CD14-positive monocyte (primary cell): ENCODE measurements at regions not wholly inside any gene's neighbourhood (a gene's known extent, or its start where the extent isn't known, plus 50 kb on each side); places are given as distances from the start of the nearest gene placed in this dataset.

Experiments
- DNase-seq, 3 donors: peaks; one replicate each; pipeline ENCODE4 v3.0.0-alpha.2; 2011 to 2022
- H2AFZ ChIP-seq: 2 replicates; pipeline ENCODE4 v1.6.0; 2012; ENCODE audit warnings: mild to moderate bottlenecking, low read depth, low read length, inconsistent platforms; ENCODE audit not compliant: insufficient read depth, poor library complexity, severe bottlenecking
- H3K27ac ChIP-seq, 2 donors: 1 replicate in 1 of 2; 2 replicates in 1 of 2; pipeline ENCODE4 v1.5.1; 2012 to 2013; ENCODE audit warnings: low read length in 2 of 2, control low read depth in 1 of 2, inconsistent platforms in 1 of 2, low read depth in 1 of 2, mild to moderate bottlenecking in 1 of 2
- H3K27me3 ChIP-seq, 2 donors: one replicate each; pipeline versions ENCODE4 v1.6.0 to v1.6.1; 2011 to 2013; ENCODE audit warnings: low read length in 2 of 2; ENCODE audit not compliant: control insufficient read depth in 2 of 2, insufficient read depth in 2 of 2
- H3K36me3 ChIP-seq, 2 donors: replicated peaks in 1 of 2; 1 replicate in 1 of 2; 2 replicates in 1 of 2; pipeline versions ENCODE4 v1.5.1 to v1.6.1; 2012 to 2013; ENCODE audit warnings: low read length in 2 of 2, control low read depth in 1 of 2, inconsistent platforms in 1 of 2, mild to moderate bottlenecking in 1 of 2; ENCODE audit not compliant: insufficient read depth in 2 of 2, control insufficient read depth in 1 of 2
- H3K4me1 ChIP-seq, 2 donors: 1 replicate in 1 of 2; 2 replicates in 1 of 2; pipeline versions ENCODE4 v1.5.1 to v1.6.1; 2012 to 2013; ENCODE audit warnings: low read length in 2 of 2, control low read depth in 1 of 2, inconsistent platforms in 1 of 2, mild to moderate bottlenecking in 1 of 2, moderate library complexity in 1 of 2; ENCODE audit not compliant: insufficient read depth in 2 of 2, control insufficient read depth in 1 of 2
- H3K4me2 ChIP-seq: replicated peaks from 2 replicates; pipeline ENCODE3; 2012; ENCODE audit warnings: low read length, moderate library complexity, mild to moderate bottlenecking; ENCODE audit not compliant: poor library complexity, severe bottlenecking; ENCODE audit errors: extremely low read depth
- H3K4me3 ChIP-seq, 3 experiments: fragments of 200-600 bp in 1 of 3; sonication (generic) in 1 of 3; replicated peaks in 1 of 3; 1 replicate in 2 of 3; 2 replicates in 1 of 3; pipeline ENCODE4 v1.5.1; 2011 to 2013; ENCODE audit warnings: low read length in 3 of 3, mild to moderate bottlenecking in 3 of 3, control low read depth in 2 of 3, low read depth in 2 of 3, inconsistent platforms in 1 of 3, moderate library complexity in 1 of 3
- H3K79me2 ChIP-seq: 2 replicates; pipeline ENCODE4 v1.6.0; 2012; ENCODE audit warnings: mild to moderate bottlenecking, control low read depth, inconsistent platforms, low read length, moderate library complexity; ENCODE audit not compliant: insufficient read depth
- H3K9ac ChIP-seq: 2 replicates; pipeline ENCODE4 v1.6.0; 2017; ENCODE audit warnings: low read length, mild to moderate bottlenecking; ENCODE audit not compliant: insufficient read depth, poor library complexity, severe bottlenecking
- H3K9me3 ChIP-seq, 2 donors: replicated peaks in 1 of 2; 1 replicate in 1 of 2; 2 replicates in 1 of 2; pipeline versions ENCODE4 v1.5.1 to v1.6.1; 2012 to 2013; ENCODE audit warnings: low read length in 2 of 2, control low read depth in 1 of 2; ENCODE audit not compliant: control insufficient read depth in 1 of 2, insufficient read depth in 1 of 2
- H4K20me1 ChIP-seq: 2 replicates; pipeline ENCODE4 v1.6.0; 2012; ENCODE audit warnings: mild to moderate bottlenecking, low read length, control low read depth, moderate library complexity; ENCODE audit not compliant: insufficient read depth
- H3K27ac Mint-ChIP-seq, 7 donors: one replicate each; pipeline ENCODE4 v1.8.0; 2020; ENCODE audit warnings: mild to moderate bottlenecking in 7 of 7, mixed read lengths in 7 of 7, moderate library complexity in 6 of 7, inconsistent platforms in 2 of 7
- H3K27me3 Mint-ChIP-seq, 3 donors: one replicate each; pipeline ENCODE4 v1.8.0; 2021 to 2022; ENCODE audit warnings: low read depth in 3 of 3, mild to moderate bottlenecking in 3 of 3, mixed read lengths in 3 of 3, moderate library complexity in 3 of 3, inconsistent platforms in 1 of 3
- H3K36me3 Mint-ChIP-seq, 2 donors: one replicate each; pipeline ENCODE4 v1.8.0; 2020; ENCODE audit warnings: mixed read lengths in 2 of 2, inconsistent platforms in 1 of 2, mild to moderate bottlenecking in 1 of 2
- H3K4me1 Mint-ChIP-seq: one replicate; pipeline ENCODE4 v1.8.0; 2020; ENCODE audit warnings: mild to moderate bottlenecking, mixed read lengths
- H3K4me3 Mint-ChIP-seq, 2 donors: one replicate each; pipeline ENCODE4 v1.8.0; 2020; ENCODE audit warnings: mild to moderate bottlenecking in 2 of 2, mixed read lengths in 2 of 2, moderate library complexity in 1 of 2
- H3K9me3 Mint-ChIP-seq, 7 donors: one replicate each; pipeline ENCODE4 v1.8.0; 2020 to 2022; ENCODE audit warnings: mixed read lengths in 7 of 7, mild to moderate bottlenecking in 6 of 7, moderate library complexity in 6 of 7, inconsistent platforms in 2 of 7
- CTCF ChIP-seq: fragments of 200-600 bp; IDR thresholded peaks from one replicate; pipeline ENCODE4 v1.8.0; 2022; ENCODE audit warnings: antibody characterized with exemption, mild to moderate bottlenecking
- WGBS: methylation state at CpG from one replicate; pipeline ENCODE4 v1.1.5; 2013; ENCODE audit warnings: missing lambda C conversion rate; ENCODE audit not compliant: insufficient coverage; 5-methylcytosine and 5-hydroxymethylcytosine counted together
- intact Hi-C, 2 donors: fragments of 100-400 bp; cut with micrococcal nuclease; formaldehyde crosslinking; loops; one replicate each; pipeline versions ENCODE4 v1.15.0 to v1.15.1; 2023

- no peaks in the 10 kb centered on the region for H3K36me3 ChIP-seq
- H4K20me1 ChIP-seq: no peaks in the 10 kb centered on the region
- no peaks in the 10 kb centered on the region for H3K9me3 ChIP-seq
- Mint-ChIP-seq H3K36me3 (no peaks in the 10 kb centered on the region), H3K9me3 (peaks cover 0 to 2% (median 0%) of the 10 kb centered on the region in 7 donors), H3K4me1 (peaks cover 6% of the 10 kb centered on the region), H3K27me3 (peaks cover 0 to 2% (median 1%) of the 10 kb centered on the region in 3 donors), H3K27ac (no peak overlapping the region), H3K4me3 (no peak overlapping the region)
- no peak for DNase-seq
- H3K27ac ChIP-seq: no peak overlapping the region
- no peak overlapping the region for H3K4me3 ChIP-seq
- TF ChIP-seq CTCF: no peak
- H3K4me2 ChIP-seq: no peak overlapping the region
- WGBS: no CpG with 5 or more reads among the region's 2 CpGs
- no peaks in the 10 kb centered on the region for H3K79me2 ChIP-seq
- intact Hi-C loops: no loop called here
- H3K9ac ChIP-seq: no peak overlapping the region
- H2AFZ ChIP-seq: no peak overlapping the region
- H3K4me1 ChIP-seq: no peaks in the 10 kb centered on the region
- H3K27me3 ChIP-seq: no peaks in the 10 kb centered on the region
Measured at GRCh38 chr12:24494401-24494800, 454.5 kb downstream of the BCAT1 start.

DNA sequence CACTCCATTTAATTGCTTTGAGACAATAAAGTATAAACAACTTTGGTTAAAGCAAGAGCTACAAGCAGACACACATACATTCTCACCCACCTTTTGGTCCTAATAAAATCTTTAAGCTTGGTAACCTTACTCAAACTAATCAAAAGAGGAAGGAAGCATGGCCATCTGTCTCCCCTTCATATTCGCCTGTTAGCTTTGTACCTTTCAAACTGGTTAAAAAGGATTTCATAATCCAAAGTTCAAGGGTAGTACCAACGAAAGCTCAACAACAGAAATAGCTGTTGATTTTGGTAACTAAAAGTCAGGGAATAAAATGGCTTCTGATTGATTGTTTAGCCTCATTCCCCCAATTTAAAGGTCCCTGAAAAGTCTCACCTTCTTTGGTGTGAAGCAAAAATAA is 456.9 kb downstream of the BCAT1 start:
- intact Hi-C loops: no loop called here
- H3K79me2 ChIP-seq: no peaks in the 10 kb centered on the region
- H2AFZ ChIP-seq: no peak overlapping the region
- H3K9ac ChIP-seq: no peak overlapping the region
- Mint-ChIP-seq H3K4me1 (peaks cover 6% of the 10 kb centered on the region), H3K9me3 (peaks cover 0 to 2% (median 0%) of the 10 kb centered on the region in 7 donors), H3K36me3 (no peaks in the 10 kb centered on the region), H3K27ac (no peak overlapping the region), H3K27me3 (no peaks in the 10 kb centered on the region), H3K4me3 (no peak overlapping the region)
- H3K4me2 ChIP-seq: no peak overlapping the region
- H3K4me1 ChIP-seq: no peaks in the 10 kb centered on the region
- WGBS: no CpG with 5 or more reads among the region's 2 CpGs
- no peaks in the 10 kb centered on the region for H3K27me3 ChIP-seq
- no peaks in the 10 kb centered on the region for H3K9me3 ChIP-seq
- no peak overlapping the region for H3K27ac ChIP-seq
- DNase-seq: no peak
- no peak for TF ChIP-seq CTCF
- H3K4me3 ChIP-seq: no peak overlapping the region
- H4K20me1 ChIP-seq: no peaks in the 10 kb centered on the region
- H3K36me3 ChIP-seq: no peaks in the 10 kb centered on the region
